Transverse colon (tissue), 3 donors: ENCODE measurements at regions not wholly inside any gene's neighbourhood (a gene's known extent, or its start where the extent isn't known, plus 50 kb on each side); places are given as distances from the start of the nearest gene placed in this dataset.

Experiments
- CTCF ChIP-seq, 5 experiments: fragments of 200-600 bp in 3 of 5; fragments of 450-650 bp in 2 of 5; sonication (generic) in 3 of 5; IDR thresholded peaks; 1 replicate in 2 of 5; 2 replicates in 3 of 5; pipeline ENCODE4 v1.5.1; 2016 to 2017; ENCODE audit warnings: antibody characterized with exemption in 5 of 5, inconsistent platforms in 3 of 5, mild to moderate bottlenecking in 2 of 5, moderate library complexity in 1 of 5
- POLR2A ChIP-seq: fragments of 450-650 bp; IDR thresholded peaks from one replicate; pipeline ENCODE4 v1.6.1; 2016; ENCODE audit warnings: antibody characterized with exemption, mild to moderate bottlenecking, moderate library complexity

GRCh38 chr3:124398594-124398993, 331.7 kb upstream of the UMPS start:
- TF ChIP-seq POLR2A: no peak
- no peak for TF ChIP-seq CTCF (IDR thresholded peaks at IDR 0.05)
